Mucosa of descending colon (tissue), 3 donors: ENCODE measurements at regions not wholly inside any gene's neighbourhood (a gene's known extent, or its start where the extent isn't known, plus 50 kb on each side); places are given as distances from the start of the nearest gene placed in this dataset.

ENCODE experiments used
- ATAC-seq: fragments of 200-7000 bp; cut with Tn5 transposase; one replicate; pipeline ENCODE4 v1.9.1; 2020; ENCODE audit warnings: mild to moderate bottlenecking, moderate library complexity
- DNase-seq, 3 donors: peaks; one replicate each; pipeline ENCODE4 v3.0.0-alpha.2; 2020
- H3K36me3 ChIP-seq: fragments of 200-600 bp; one replicate; pipeline ENCODE4 v1.8.0; 2021; ENCODE audit warnings: low read depth, mild to moderate bottlenecking
- H3K4me1 ChIP-seq: fragments of 200-600 bp; one replicate; pipeline ENCODE4 v1.8.0; 2021; ENCODE audit warnings: low read depth, mild to moderate bottlenecking
- H3K4me3 ChIP-seq: fragments of 200-600 bp; one replicate; pipeline ENCODE4 v1.8.0; 2021; ENCODE audit warnings: mild to moderate bottlenecking
- H3K9me3 ChIP-seq: fragments of 200-600 bp; one replicate; pipeline ENCODE4 v1.8.0; 2021; ENCODE audit warnings: mild to moderate bottlenecking
- CTCF ChIP-seq: fragments of 200-600 bp; IDR thresholded peaks from one replicate; pipeline ENCODE4 v1.8.0; 2022; ENCODE audit warnings: antibody characterized with exemption, mild to moderate bottlenecking
- intact Hi-C, 2 donors: fragments of 100-400 bp; cut with DNase I in 1 of 2; cut with micrococcal nuclease in 1 of 2; formaldehyde crosslinking; loops; one replicate each; pipeline versions ENCODE4 v1.11.0 to v1.11.1; 2022; cut with DNase I, micrococcal nuclease
- donor health status: DM: no; HTN: no; CAD: no; lungs with moderate emphysema.
- donor health status: DM: no; HTN: no; CAD: no.
- donor health status: DM: no; HTN: yes; CAD: no.

- no peak for TF ChIP-seq CTCF
- no peak for DNase-seq
- intact Hi-C loops, result no loop called here
Observed at GRCh38 chr3:144229330-144229729, 257.7 kb downstream of the DIPK2A start.

GRCh38 chr3:144229953-144230352, 258.3 kb downstream of the DIPK2A start:
- Histone ChIP-seq H3K9me3 (no peaks in the 10 kb centered on the region), H3K4me1 (no peaks in the 10 kb centered on the region), H3K36me3 (no peaks in the 10 kb centered on the region), H3K4me3 (no peak overlapping the region)
- intact Hi-C loops, result no loop called here
- ATAC-seq (no peak), DNase-seq (no peak)
- no peak for TF ChIP-seq CTCF

More at GRCh38 chr3:144229330-144229729, 257.7 kb downstream of the DIPK2A start:
- Histone ChIP-seq H3K36me3 (no peaks in the 10 kb centered on the region), H3K4me3 (no peak overlapping the region), H3K4me1 (no peaks in the 10 kb centered on the region), H3K9me3 (no peaks in the 10 kb centered on the region)
- no peak for ATAC-seq

GRCh38 chr3:144235489-144235888, 263.9 kb downstream of the DIPK2A start:
- intact Hi-C loops, result no loop called here
- no peak for TF ChIP-seq CTCF

GRCh38 chr3:144237351-144237750, 265.7 kb downstream of the DIPK2A start:
- no peaks in the 10 kb centered on the region for H3K9me3 ChIP-seq
- no peaks in the 10 kb centered on the region for H3K4me1 ChIP-seq
- TF ChIP-seq CTCF, result no peak
- H3K36me3 ChIP-seq, result no peaks in the 10 kb centered on the region
- no peak for ATAC-seq
- intact Hi-C loops, result no loop called here
- no peak overlapping the region for H3K4me3 ChIP-seq
- DNase-seq, result no peak

More at GRCh38 chr3:144235489-144235888, 263.9 kb downstream of the DIPK2A start:
- ATAC-seq, result no peak
- DNase-seq, result no peak
- H3K36me3 ChIP-seq, result no peaks in the 10 kb centered on the region
- no peak overlapping the region for H3K4me3 ChIP-seq
- no peaks in the 10 kb centered on the region for H3K9me3 ChIP-seq
- H3K4me1 ChIP-seq, result no peaks in the 10 kb centered on the region

GRCh38 chr3:144241404-144241803, 269.8 kb downstream of the DIPK2A start:
- intact Hi-C loops, result no loop called here
- Histone ChIP-seq H3K9me3 (no peaks in the 10 kb centered on the region), H3K4me1 (no peaks in the 10 kb centered on the region), H3K4me3 (no peak overlapping the region), H3K36me3 (no peaks in the 10 kb centered on the region)
- ATAC-seq, result no peak
- DNase-seq, result no peak
- no peak for TF ChIP-seq CTCF

- DNase-seq, result no peak
- no peak for ATAC-seq
- Histone ChIP-seq H3K36me3 (no peaks in the 10 kb centered on the region), H3K4me1 (no peaks in the 10 kb centered on the region), H3K9me3 (no peaks in the 10 kb centered on the region), H3K4me3 (no peak overlapping the region)
- no peak for TF ChIP-seq CTCF
- intact Hi-C loops, result no loop called here
Observed at GRCh38 chr3:144242747-144243146, 271.1 kb downstream of the DIPK2A start.
